Stimulated activated naive CD8-positive, alpha-beta T cell treated with anti-CD3 and anti-CD28 coated beads, Interleukin-15, amount 100 ng/mL, for 72 hours (primary cell): ENCODE measurements at regions not wholly inside any gene's neighbourhood (a gene's known extent, or its start where the extent isn't known, plus 50 kb on each side); places are given as distances from the start of the nearest gene placed in this dataset.
"Not testable (repeated sequence)": the region's sequence is repeated elsewhere in the genome, so short reads cannot be mapped to it uniquely, and the experiment has no call there.

Experiments
- ATAC-seq: fragments of 150-1000 bp; cut with Tn5 transposase; 2 replicates; pipeline ENCODE4 v1.10.0; 2021; ENCODE audit warnings: mild to moderate bottlenecking, moderate library complexity
- DNase-seq, 2 donors: peaks; one replicate each; pipeline ENCODE4 v3.0.0; 2021 to 2022
- H3K27ac Mint-ChIP-seq, 2 donors: one replicate each; pipeline ENCODE4 v1.8.0; 2022; ENCODE audit warnings: mild to moderate bottlenecking in 2 of 2, mixed read lengths in 2 of 2, moderate library complexity in 2 of 2
- H3K27me3 Mint-ChIP-seq: one replicate; pipeline ENCODE4 v1.8.0; 2022; ENCODE audit warnings: mixed read lengths
- H3K4me1 Mint-ChIP-seq: one replicate; pipeline ENCODE4 v1.8.0; 2022; ENCODE audit warnings: mild to moderate bottlenecking, mixed read lengths
- H3K4me3 Mint-ChIP-seq, 2 donors: one replicate each; pipeline ENCODE4 v1.8.0; 2022; ENCODE audit warnings: mild to moderate bottlenecking in 2 of 2, mixed read lengths in 2 of 2, moderate library complexity in 1 of 2
- H3K9me3 Mint-ChIP-seq, 2 donors: one replicate each; pipeline ENCODE4 v1.8.0; 2022; ENCODE audit warnings: mixed read lengths in 2 of 2

- not testable (repeated sequence) for ATAC-seq, DNase-seq, H3K27ac Mint-ChIP-seq, H3K27me3 Mint-ChIP-seq, H3K9me3 Mint-ChIP-seq, H3K4me1 Mint-ChIP-seq, H3K4me3 Mint-ChIP-seq
Observed at GRCh38 chr2:184407041-184407630, 191.2 kb upstream of the ZNF804A start.

DNA sequence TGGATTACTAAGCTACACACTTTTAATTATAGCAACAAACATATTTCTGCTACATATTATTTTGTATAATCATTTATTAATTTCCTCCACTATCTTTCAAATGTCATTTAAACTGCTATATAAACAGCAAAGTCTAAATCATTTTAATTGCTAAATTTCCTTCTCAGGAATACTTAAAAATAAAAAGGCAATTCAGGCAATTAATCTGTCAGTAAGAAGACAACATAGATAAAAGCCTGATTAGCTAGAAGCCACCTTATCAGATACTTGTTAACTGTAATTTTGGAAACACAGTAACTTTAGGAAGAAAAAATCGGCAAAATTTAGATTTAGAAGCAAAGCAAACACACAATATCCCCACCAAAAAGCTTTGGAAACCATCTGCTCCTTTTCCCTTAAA, 188.2 kb upstream of the ZNF804A start:
- DNase-seq (no peak), ATAC-seq (no peak)
- no peak overlapping the region for H3K27ac Mint-ChIP-seq
- peaks cover 6 to 9% of the 10 kb centered on the region in 2 donors for H3K9me3 Mint-ChIP-seq
- no peak overlapping the region for H3K4me3 Mint-ChIP-seq
- no peaks in the 10 kb centered on the region for H3K4me1 Mint-ChIP-seq
- no peaks in the 10 kb centered on the region for H3K27me3 Mint-ChIP-seq

DNA sequence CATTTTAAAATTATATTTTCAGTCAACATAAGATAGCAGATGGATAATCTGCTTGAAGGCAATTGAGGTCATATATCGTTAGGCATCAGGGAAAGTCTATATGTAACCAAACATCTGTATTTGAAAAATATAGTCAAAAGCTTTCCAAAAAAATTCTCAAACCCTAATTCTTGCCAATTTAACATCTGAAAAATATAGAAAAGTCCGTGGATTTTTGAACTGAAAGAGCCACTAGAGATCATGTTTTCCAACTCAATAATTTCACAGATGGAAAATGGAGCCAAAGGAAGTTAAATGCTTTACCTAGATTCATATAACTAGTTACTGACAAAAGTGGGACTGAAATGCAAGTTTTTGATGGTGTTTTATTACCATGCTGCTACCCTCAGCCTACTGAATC, 185.1 kb upstream of the ZNF804A start:
- no peaks in the 10 kb centered on the region for H3K4me1 Mint-ChIP-seq
- H3K4me3 Mint-ChIP-seq: no peak overlapping the region
- DNase-seq: no peak
- H3K9me3 Mint-ChIP-seq: no peaks in the 10 kb centered on the region
- ATAC-seq: no peak
- no peak overlapping the region for H3K27ac Mint-ChIP-seq
- no peaks in the 10 kb centered on the region for H3K27me3 Mint-ChIP-seq

DNA sequence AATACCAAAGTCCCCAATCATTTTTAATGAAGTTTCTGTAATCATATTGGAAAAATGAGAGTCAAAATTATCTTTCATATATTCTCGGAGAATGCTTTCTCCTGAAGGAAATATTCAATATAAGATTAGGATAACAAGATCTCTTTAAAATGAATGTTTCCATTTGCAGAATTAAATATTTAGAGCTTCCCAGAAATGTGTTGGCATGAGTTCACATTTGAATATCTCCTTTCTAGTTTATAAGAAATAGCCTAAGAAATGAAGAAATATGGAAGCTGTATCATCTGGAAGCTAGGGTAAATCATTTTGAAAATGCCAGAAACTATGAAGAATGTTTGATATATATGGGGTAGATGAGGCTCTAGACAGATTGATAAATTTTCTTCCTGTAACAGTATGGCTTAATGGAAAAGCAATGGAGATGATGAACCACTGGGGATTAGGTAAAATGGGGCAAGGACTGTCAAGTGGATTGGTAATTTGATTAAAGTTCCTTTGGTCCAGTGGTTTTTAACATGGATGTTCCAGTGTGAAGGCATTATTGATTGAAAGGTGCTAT, 184.6 kb upstream of the ZNF804A start:
- Mint-ChIP-seq H3K27ac (no peak overlapping the region), H3K4me3 (no peak overlapping the region), H3K9me3 (no peaks in the 10 kb centered on the region), H3K27me3 (no peaks in the 10 kb centered on the region), H3K4me1 (no peaks in the 10 kb centered on the region)
- ATAC-seq (no peak), DNase-seq (no peak)

DNA sequence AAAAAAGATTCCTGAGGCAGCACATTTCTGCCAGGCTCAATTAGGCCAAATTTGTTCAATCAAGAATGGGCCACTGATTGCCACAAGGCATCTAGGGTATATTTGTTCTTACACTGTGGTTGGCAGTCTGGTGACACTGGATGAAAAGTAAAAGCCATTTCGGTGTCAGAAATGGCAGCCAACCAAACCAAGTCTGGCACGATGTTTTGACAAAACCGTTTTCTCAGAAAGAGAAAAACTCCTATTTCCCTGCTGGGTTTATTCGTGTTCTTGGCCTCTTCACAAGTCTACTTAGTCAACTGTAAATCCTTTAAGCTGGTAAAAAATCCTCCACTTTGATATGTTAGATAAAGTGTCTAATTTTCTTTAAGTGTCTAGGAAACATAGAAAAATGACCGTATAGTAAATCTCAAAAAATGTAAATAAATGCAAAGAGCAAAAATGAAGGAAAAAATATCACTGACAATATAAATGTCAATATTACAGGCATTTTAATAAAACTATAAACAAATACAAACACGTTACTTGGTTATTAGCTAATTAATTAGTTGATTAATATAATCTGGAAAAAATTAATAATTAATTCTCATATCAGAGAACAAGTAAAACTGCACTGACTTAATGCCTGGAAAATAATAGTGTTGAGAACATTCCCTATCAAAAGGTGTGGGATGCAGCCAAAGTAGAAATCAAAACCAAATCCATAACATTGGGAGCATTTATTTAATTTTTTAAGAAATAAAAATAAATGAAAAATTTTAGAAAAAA, 182.0 kb upstream of the ZNF804A start:
- no peak for DNase-seq
- H3K27me3 Mint-ChIP-seq: no peaks in the 10 kb centered on the region
- no peak overlapping the region for H3K27ac Mint-ChIP-seq
- no peak overlapping the region for H3K4me3 Mint-ChIP-seq
- no peak for ATAC-seq
- no peaks in the 10 kb centered on the region for H3K9me3 Mint-ChIP-seq
- no peaks in the 10 kb centered on the region for H3K4me1 Mint-ChIP-seq

- H3K4me3 Mint-ChIP-seq: no peak overlapping the region
- H3K9me3 Mint-ChIP-seq: no peaks in the 10 kb centered on the region
- no peak for DNase-seq
- H3K4me1 Mint-ChIP-seq: no peaks in the 10 kb centered on the region
- no peak for ATAC-seq
- H3K27me3 Mint-ChIP-seq: no peaks in the 10 kb centered on the region
- no peak overlapping the region for H3K27ac Mint-ChIP-seq
Observed at GRCh38 chr2:184419744-184420143, 178.6 kb upstream of the ZNF804A start.

DNA sequence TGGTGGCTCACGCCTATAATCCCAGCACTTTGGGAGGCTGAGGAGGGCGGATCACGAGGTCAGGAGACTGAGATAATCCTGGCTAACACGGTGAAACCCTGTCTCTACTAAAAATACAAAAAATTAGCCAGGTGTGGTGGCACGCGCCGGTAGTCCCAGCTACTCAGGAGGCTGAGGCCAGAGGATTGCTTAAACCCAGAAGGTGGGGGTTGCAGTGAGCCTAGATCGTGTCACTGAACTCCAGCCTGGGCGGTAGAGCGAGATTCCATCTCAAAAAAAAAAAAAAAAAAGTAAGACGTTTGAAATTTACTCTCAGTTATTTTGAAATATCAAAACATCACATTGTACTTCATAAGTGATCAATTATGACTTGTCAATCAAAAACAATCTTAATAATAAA, 176.9 kb upstream of the ZNF804A start:
- not testable (repeated sequence) for DNase-seq, H3K27me3 Mint-ChIP-seq, ATAC-seq, H3K4me3 Mint-ChIP-seq, H3K27ac Mint-ChIP-seq, H3K9me3 Mint-ChIP-seq, H3K4me1 Mint-ChIP-seq

- Mint-ChIP-seq H3K4me3 (no peak overlapping the region), H3K9me3 (no peaks in the 10 kb centered on the region), H3K4me1 (no peaks in the 10 kb centered on the region), H3K27me3 (no peaks in the 10 kb centered on the region), H3K27ac (no peak overlapping the region)
- no peak for DNase-seq
- ATAC-seq: no peak
Observed at GRCh38 chr2:184425083-184425482, 173.2 kb upstream of the ZNF804A start.

DNA sequence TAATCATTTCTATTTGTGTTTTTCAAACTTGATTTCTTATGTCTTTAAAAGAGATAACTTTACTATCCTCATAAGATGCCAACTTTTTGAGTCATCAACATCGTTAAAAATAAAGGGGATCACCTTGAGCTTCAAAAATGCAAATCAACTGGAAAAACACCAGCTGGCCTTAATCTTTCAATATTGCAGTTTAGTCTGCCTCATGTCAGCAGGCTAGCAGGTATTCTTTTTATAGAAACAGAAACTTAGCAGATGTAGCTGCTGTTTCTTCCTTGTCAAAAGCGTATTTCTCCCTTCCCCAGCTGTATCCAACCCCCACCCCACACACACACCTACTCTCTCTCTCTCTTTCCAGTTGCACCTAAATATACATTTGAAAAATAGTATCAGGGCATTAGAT, 154.1 kb upstream of the ZNF804A start:
- Mint-ChIP-seq H3K9me3 (peaks cover 0 to 4% of the 10 kb centered on the region in 2 donors), H3K4me1 (no peaks in the 10 kb centered on the region), H3K27ac (no peak overlapping the region), H3K27me3 (no peaks in the 10 kb centered on the region), H3K4me3 (no peak overlapping the region)
- DNase-seq (no peak), ATAC-seq (no peak)

DNA sequence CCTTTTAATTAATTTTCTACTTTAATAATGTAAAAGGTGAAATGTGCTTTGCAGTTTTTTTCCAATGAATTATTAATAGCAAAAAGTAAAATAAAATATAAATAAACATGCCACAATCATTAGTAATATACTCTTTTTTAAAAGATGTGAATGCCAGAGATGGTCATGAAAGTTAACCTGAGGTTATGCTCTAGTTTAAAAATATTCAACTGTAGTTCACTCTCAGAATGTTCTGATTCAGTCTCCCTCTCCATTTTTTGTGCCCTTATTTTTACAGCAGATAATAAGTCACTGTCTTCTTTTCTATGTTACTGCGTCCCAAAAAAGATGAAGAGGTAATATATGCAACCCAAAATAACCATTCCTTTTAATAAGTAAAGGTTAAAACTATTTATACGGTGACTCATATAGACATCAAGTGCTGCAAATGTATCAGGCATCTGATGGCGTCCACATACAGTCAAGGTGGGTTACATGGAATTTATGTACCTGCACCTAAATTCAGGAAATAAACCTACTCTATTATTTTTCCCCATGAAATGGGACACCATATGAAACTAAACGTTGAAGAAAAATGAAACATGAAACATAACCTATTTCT, 153.6 kb upstream of the ZNF804A start:
- DNase-seq (no peak), ATAC-seq (no peak)
- Mint-ChIP-seq H3K9me3 (peaks cover 0 to 4% of the 10 kb centered on the region in 2 donors), H3K4me1 (no peaks in the 10 kb centered on the region), H3K27ac (no peak overlapping the region), H3K27me3 (no peaks in the 10 kb centered on the region), H3K4me3 (no peak overlapping the region)

GRCh38 chr2:184449760-184450159, 148.6 kb upstream of the ZNF804A start:
- Mint-ChIP-seq H3K27me3 (no peaks in the 10 kb centered on the region), H3K9me3 (peaks cover 0 to 4% of the 10 kb centered on the region in 2 donors), H3K27ac (no peak overlapping the region), H3K4me1 (no peaks in the 10 kb centered on the region), H3K4me3 (no peak overlapping the region)
- DNase-seq (no peak), ATAC-seq (no peak)

- ATAC-seq (no peak), DNase-seq (no peak)
- H3K4me1 Mint-ChIP-seq: no peaks in the 10 kb centered on the region
- H3K9me3 Mint-ChIP-seq: peaks cover 0 to 7% of the 10 kb centered on the region in 2 donors
- peak overlapping the region in 1 of 2 donors; percentile 57 for H3K27ac Mint-ChIP-seq
- H3K27me3 Mint-ChIP-seq: no peaks in the 10 kb centered on the region
- no peak overlapping the region for H3K4me3 Mint-ChIP-seq
Observed at GRCh38 chr2:184452907-184453306, 145.4 kb upstream of the ZNF804A start.

DNA sequence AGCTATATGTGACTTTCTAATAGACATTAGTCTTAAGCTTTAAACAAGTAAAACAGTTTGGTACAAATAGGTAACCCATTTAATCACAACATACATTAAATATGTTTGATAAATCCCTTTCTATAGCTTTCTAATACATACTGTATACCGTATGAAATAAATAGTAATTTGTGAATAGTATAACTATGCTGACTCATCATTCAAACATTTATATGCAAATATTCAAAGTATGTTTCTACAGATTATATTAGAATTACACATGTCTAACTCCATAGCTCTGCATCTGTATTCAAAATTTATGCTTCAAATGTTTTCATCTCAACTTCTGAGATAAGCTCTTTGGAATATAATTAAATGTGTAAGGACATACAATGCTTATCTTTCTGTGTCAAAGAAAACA, 142.7 kb upstream of the ZNF804A start:
- Mint-ChIP-seq H3K4me1 (no peaks in the 10 kb centered on the region), H3K27ac (no peak overlapping the region), H3K27me3 (no peaks in the 10 kb centered on the region), H3K9me3 (peaks cover 0 to 7% of the 10 kb centered on the region in 2 donors), H3K4me3 (no peak overlapping the region)
- ATAC-seq (no peak), DNase-seq (no peak)

DNA sequence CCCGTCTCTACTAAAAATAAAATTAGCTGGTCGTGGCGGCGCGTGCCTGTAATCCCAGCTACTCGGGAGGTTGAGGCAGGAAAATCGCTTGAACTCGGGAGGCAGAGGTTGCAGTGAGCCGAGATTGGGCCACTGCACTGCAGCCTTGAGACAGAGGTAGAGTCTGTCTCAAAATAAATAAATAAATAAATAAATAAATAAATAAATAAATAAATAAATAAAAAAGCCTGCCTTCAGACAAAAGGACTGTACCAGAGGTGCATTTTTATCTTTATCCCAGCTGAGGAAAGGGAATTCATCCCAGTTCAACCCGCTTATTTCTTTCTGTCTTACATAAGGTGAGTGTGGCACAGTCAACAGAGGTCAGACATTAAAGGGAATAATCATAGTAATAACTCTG, 141.6 kb upstream of the ZNF804A start:
- not testable (repeated sequence) for H3K9me3 Mint-ChIP-seq, H3K4me3 Mint-ChIP-seq, ATAC-seq, H3K27ac Mint-ChIP-seq, DNase-seq, H3K4me1 Mint-ChIP-seq, H3K27me3 Mint-ChIP-seq

DNA sequence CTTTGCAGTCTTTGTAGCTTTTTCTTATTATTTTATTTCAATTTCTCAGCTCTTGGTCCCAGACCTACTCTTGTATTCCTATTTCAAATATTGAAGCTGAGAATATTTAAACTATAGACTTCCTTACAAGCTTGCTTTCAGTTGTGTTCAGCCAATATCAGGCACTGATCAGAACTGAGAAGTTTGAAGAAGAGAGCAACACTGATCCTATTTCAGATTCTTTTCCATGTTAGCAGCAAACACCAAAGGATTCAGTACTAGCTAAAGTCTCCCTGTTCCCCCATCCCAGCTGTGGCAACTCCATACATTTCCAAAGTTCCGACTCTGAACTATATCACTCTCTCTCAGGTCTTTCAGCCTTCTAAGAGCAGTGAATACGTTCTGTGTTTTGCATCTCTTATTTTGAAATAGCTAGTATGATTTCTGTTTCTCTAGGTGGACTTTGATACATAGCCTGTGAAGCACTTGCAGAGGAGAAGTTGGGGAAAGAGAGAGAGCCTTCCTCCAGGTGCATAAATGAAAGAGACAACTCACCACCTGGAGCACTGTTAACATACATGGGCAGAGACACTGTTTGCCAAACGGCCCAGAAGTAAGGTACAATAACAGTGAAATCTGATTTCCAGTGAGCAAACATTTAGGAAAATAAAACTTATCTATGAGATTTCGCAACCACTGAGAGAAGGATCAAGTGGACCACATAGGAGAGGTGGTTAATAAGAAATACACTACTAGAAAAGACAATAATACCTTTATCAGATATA, 135.0 kb upstream of the ZNF804A start:
- H3K4me3 Mint-ChIP-seq: no peak overlapping the region
- H3K9me3 Mint-ChIP-seq: peaks cover 5% of the 10 kb centered on the region in 2 donors
- no peaks in the 10 kb centered on the region for H3K27me3 Mint-ChIP-seq
- no peak for DNase-seq
- H3K27ac Mint-ChIP-seq: no peak overlapping the region
- H3K4me1 Mint-ChIP-seq: no peaks in the 10 kb centered on the region
- ATAC-seq: no peak

- no peak overlapping the region for H3K27ac Mint-ChIP-seq
- H3K4me3 Mint-ChIP-seq: no peak overlapping the region
- H3K9me3 Mint-ChIP-seq: peaks cover 5% of the 10 kb centered on the region in 2 donors
- no peaks in the 10 kb centered on the region for H3K4me1 Mint-ChIP-seq
- H3K27me3 Mint-ChIP-seq: no peaks in the 10 kb centered on the region
- DNase-seq: no peak
- no peak for ATAC-seq
Observed at GRCh38 chr2:184463866-184464248, 134.5 kb upstream of the ZNF804A start.
